KMS-11 (cell line): ENCODE measurements at regions not wholly inside any gene's neighbourhood (a gene's known extent, or its start where the extent isn't known, plus 50 kb on each side); places are given as distances from the start of the nearest gene placed in this dataset.
A peak's percentile ranks its signal among the peaks of the same experiment; 100 is the strongest.

Experiments
- H2AFZ ChIP-seq: fragments of 200-600 bp; sonication (generic); 2 replicates; pipeline ENCODE4 v1.6.1; 2016; ENCODE audit warnings: antibody characterized with exemption, mixed run types, low read depth
- H3K27ac ChIP-seq: fragments of 200-600 bp; sonication (generic); 2 replicates; pipeline ENCODE4 v1.6.1; 2016; ENCODE audit warnings: mild to moderate bottlenecking, mixed run types
- H3K27me3 ChIP-seq: fragments of 200-600 bp; sonication (generic); 2 replicates; pipeline ENCODE4 v1.6.1; 2017; ENCODE audit warnings: mild to moderate bottlenecking, low read depth, mixed run types, moderate library complexity; ENCODE audit not compliant: insufficient read depth
- H3K36me3 ChIP-seq: fragments of 200-600 bp; sonication (generic); 2 replicates; pipeline ENCODE4 v1.6.1; 2017; ENCODE audit warnings: mild to moderate bottlenecking, mixed run types; ENCODE audit not compliant: insufficient read depth
- H3K4me1 ChIP-seq: fragments of 200-600 bp; sonication (generic); 2 replicates; pipeline ENCODE4 v1.6.1; 2016; ENCODE audit warnings: mild to moderate bottlenecking, low read depth, mixed run types; ENCODE audit not compliant: poor library complexity, severe bottlenecking
- H3K4me2 ChIP-seq: fragments of 200-600 bp; sonication (generic); 2 replicates; pipeline ENCODE4 v1.7.0; 2016; ENCODE audit warnings: mild to moderate bottlenecking, mixed run types
- H3K4me3 ChIP-seq: fragments of 200-600 bp; sonication (generic); IDR thresholded peaks from 2 replicates; pipeline ENCODE4 v1.6.1; 2017; ENCODE audit warnings: low read depth, low read length, mixed read lengths; ENCODE audit not compliant: insufficient read depth
- H3K79me2 ChIP-seq: fragments of 200-600 bp; sonication (generic); 2 replicates; pipeline ENCODE4 v1.6.1; 2016; ENCODE audit warnings: low read depth, mixed run types; ENCODE audit not compliant: insufficient read depth
- H3K9ac ChIP-seq: fragments of 200-600 bp; sonication (generic); 2 replicates; pipeline ENCODE4 v1.6.1; 2016; ENCODE audit warnings: mild to moderate bottlenecking, mixed run types
- H4K20me1 ChIP-seq: fragments of 200-600 bp; sonication (generic); 2 replicates; pipeline ENCODE4 v1.6.1; 2016; ENCODE audit warnings: mild to moderate bottlenecking, mixed run types; ENCODE audit not compliant: insufficient read depth
- CTCF ChIP-seq: fragments of 200-600 bp; sonication (generic); conservative IDR thresholded peaks from 2 replicates; pipeline ENCODE4 v1.6.1; 2017; ENCODE audit warnings: low read depth, mild to moderate bottlenecking, antibody characterized with exemption, low read length, moderate library complexity, mixed read lengths

- Histone ChIP-seq H3K4me2 (peak overlapping the region; percentile 65), H3K9ac (peak overlapping the region; percentile 35; the same call in 1 of the 2 replicates)
- TF ChIP-seq CTCF, result no peak
Measured at GRCh38 chrX:134718105-134718965, 60.1 kb upstream of the PLAC1 start.

GRCh38 chrX:134717698-134718097 lies 59.4 kb upstream of the PLAC1 start:
- H3K27me3 ChIP-seq, result no peaks in the 10 kb centered on the region
- TF ChIP-seq CTCF, result no peak
- no peaks in the 10 kb centered on the region for H3K36me3 ChIP-seq
- H2AFZ ChIP-seq, result peak overlapping the region; percentile 57; the same call in 1 of the 2 replicates
- H3K4me2 ChIP-seq, result peak overlapping the region; percentile 65; the same call in 1 of the 2 replicates
- no peak overlapping the region for H3K4me3 ChIP-seq
- peaks cover 36% of the 10 kb centered on the region for H3K4me1 ChIP-seq
- no peaks in the 10 kb centered on the region for H4K20me1 ChIP-seq
- H3K27ac ChIP-seq, result peak overlapping the region; percentile 74; the same call in 1 of the 2 replicates
- H3K9ac ChIP-seq, result peak overlapping the region; percentile 35; the same call in 1 of the 2 replicates
- H3K79me2 ChIP-seq, result no peaks in the 10 kb centered on the region

More at GRCh38 chrX:134718105-134718965, 60.1 kb upstream of the PLAC1 start:
- H3K27ac ChIP-seq, result peak overlapping the region; percentile 74
- H3K4me3 ChIP-seq, result no peak overlapping the region
- H3K4me1 ChIP-seq, result peaks cover 36% of the 10 kb centered on the region
- no peaks in the 10 kb centered on the region for H4K20me1 ChIP-seq
- H2AFZ ChIP-seq, result peak overlapping the region; percentile 57; the same call in 1 of the 2 replicates
- no peaks in the 10 kb centered on the region for H3K79me2 ChIP-seq
- H3K27me3 ChIP-seq, result no peaks in the 10 kb centered on the region
- no peaks in the 10 kb centered on the region for H3K36me3 ChIP-seq

GRCh38 chrX:134716620-134717012 lies 58.3 kb upstream of the PLAC1 start:
- Histone ChIP-seq H3K4me3 (no peak overlapping the region), H3K9ac (no peak overlapping the region), H3K79me2 (no peaks in the 10 kb centered on the region), H4K20me1 (no peaks in the 10 kb centered on the region), H3K36me3 (no peaks in the 10 kb centered on the region), H3K4me1 (peaks cover 36% of the 10 kb centered on the region), H3K4me2 (no peak overlapping the region), H2AFZ (no peak overlapping the region), H3K27ac (no peak overlapping the region), H3K27me3 (no peaks in the 10 kb centered on the region)
- TF ChIP-seq CTCF, result no peak

- Histone ChIP-seq H3K36me3 (no peaks in the 10 kb centered on the region), H3K79me2 (no peaks in the 10 kb centered on the region), H3K27me3 (no peaks in the 10 kb centered on the region), H3K4me2 (no peak overlapping the region), H3K4me3 (no peak overlapping the region), H3K27ac (no peak overlapping the region), H2AFZ (no peak overlapping the region), H3K9ac (no peak overlapping the region), H3K4me1 (peaks cover 36% of the 10 kb centered on the region), H4K20me1 (no peaks in the 10 kb centered on the region)
- no peak for TF ChIP-seq CTCF
Measured at GRCh38 chrX:134715930-134716619, 57.8 kb upstream of the PLAC1 start.
